HUDEP-2 (cell line): ENCODE measurements at regions not wholly inside any gene's neighbourhood (a gene's known extent, or its start where the extent isn't known, plus 50 kb on each side); places are given as distances from the start of the nearest gene placed in this dataset.

Source experiments
- DNase-seq, 76 experiments: peaks; one replicate each; lab custom pipeline; 2025; ENCODE audit not compliant: unreplicated experiment in 76 of 76; lab: John Stamatoyannopoulos, UW

GRCh38 chr13:97715763-97716162 lies 237.7 kb upstream of the IPO5 start:
- no peak for DNase-seq

- DNase-seq, result no peak
These were observed 236.7 kb upstream of the IPO5 start for GRCh38 chr13:97716746-97717145.

- DNase-seq, result no peak
These were observed 233.7 kb upstream of the IPO5 start for GRCh38 chr13:97719736-97720135.

- DNase-seq, result no peak
These were observed 232.6 kb upstream of the IPO5 start for GRCh38 chr13:97720896-97721295.

- no peak for DNase-seq
These were observed 229.8 kb upstream of the IPO5 start for GRCh38 chr13:97723655-97724054.

GRCh38 chr13:97724450-97724849 lies 229.0 kb upstream of the IPO5 start:
- no peak for DNase-seq

- DNase-seq, result no peak
These were observed 226.7 kb upstream of the IPO5 start for GRCh38 chr13:97726664-97727280.

- no peak for DNase-seq
These were observed 225.5 kb upstream of the IPO5 start for GRCh38 chr13:97727991-97728390.

GRCh38 chr13:97736436-97736835 lies 217.0 kb upstream of the IPO5 start:
- no peak for DNase-seq

- DNase-seq, result no peak
These were observed 211.4 kb upstream of the IPO5 start for GRCh38 chr13:97742084-97742483.

GRCh38 chr13:97743938-97744337 lies 209.5 kb upstream of the IPO5 start:
- DNase-seq, result no peak

GRCh38 chr13:97746649-97747048 lies 206.8 kb upstream of the IPO5 start:
- DNase-seq, result no peak

GRCh38 chr13:97749174-97749573 lies 204.3 kb upstream of the IPO5 start:
- peak in 33 of 76 experiments; percentile 1 to 59 (median 29) for DNase-seq

- no peak for DNase-seq
These were observed 202.0 kb upstream of the IPO5 start for GRCh38 chr13:97751477-97751876.

GRCh38 chr13:97752961-97753668 lies 200.4 kb upstream of the IPO5 start:
- no peak for DNase-seq

- peak in 3 of 76 experiments; percentile 3 to 21 (median 10) for DNase-seq
These were observed 199.4 kb upstream of the IPO5 start for GRCh38 chr13:97753942-97754670.

GRCh38 chr13:97757807-97758206 lies 195.7 kb upstream of the IPO5 start:
- DNase-seq, result no peak

GRCh38 chr13:97758317-97758716 lies 195.2 kb upstream of the IPO5 start:
- no peak for DNase-seq

- DNase-seq, result no peak
These were observed 191.5 kb upstream of the IPO5 start for GRCh38 chr13:97761796-97762540.

GRCh38 chr13:97766749-97767148 lies 186.7 kb upstream of the IPO5 start:
- no peak for DNase-seq

- no peak for DNase-seq
These were observed 185.3 kb upstream of the IPO5 start for GRCh38 chr13:97768134-97768533.
